ENCODE measurements at regions not wholly inside any gene's neighbourhood (a gene's known extent, or its start where the extent isn't known, plus 50 kb on each side); places are given as distances from the start of the nearest gene placed in this dataset.

DNA sequence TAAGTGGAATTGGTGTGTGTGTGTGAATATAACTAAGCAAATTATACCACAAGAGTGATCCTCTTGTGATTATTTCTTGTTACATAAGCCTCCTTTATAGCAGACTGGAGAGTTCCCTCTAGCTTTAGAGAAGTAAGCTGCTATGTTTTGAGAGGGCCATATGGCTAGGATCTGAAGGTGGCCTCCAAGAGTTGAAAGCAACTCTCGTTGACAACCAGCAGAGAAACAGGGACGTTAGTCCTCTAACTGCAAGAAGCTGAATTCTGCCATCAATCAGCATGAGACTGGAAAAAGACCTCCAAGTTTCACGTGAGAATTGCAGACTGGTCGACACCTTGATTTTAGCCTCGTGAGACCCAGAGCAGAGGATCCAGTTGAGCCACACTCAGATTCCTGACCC lies 278.5 kb upstream of the ZNF717 start:
- TF ChIP-seq, protein P1, sequence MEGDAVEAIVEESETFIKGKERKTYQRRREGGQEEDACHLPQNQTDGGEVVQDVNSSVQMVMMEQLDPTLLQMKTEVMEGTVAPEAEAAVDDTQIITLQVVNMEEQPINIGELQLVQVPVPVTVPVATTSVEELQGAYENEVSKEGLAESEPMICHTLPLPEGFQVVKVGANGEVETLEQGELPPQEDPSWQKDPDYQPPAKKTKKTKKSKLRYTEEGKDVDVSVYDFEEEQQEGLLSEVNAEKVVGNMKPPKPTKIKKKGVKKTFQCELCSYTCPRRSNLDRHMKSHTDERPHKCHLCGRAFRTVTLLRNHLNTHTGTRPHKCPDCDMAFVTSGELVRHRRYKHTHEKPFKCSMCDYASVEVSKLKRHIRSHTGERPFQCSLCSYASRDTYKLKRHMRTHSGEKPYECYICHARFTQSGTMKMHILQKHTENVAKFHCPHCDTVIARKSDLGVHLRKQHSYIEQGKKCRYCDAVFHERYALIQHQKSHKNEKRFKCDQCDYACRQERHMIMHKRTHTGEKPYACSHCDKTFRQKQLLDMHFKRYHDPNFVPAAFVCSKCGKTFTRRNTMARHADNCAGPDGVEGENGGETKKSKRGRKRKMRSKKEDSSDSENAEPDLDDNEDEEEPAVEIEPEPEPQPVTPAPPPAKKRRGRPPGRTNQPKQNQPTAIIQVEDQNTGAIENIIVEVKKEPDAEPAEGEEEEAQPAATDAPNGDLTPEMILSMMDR (conservative IDR thresholded peaks at IDR 0.05; ENCODE audit: low read depth, low read length) = no peak
- no peaks in the 10 kb centered on the region for H3K4me1 ChIP-seq (ENCODE audit: low read depth, poor library complexity, severe bottlenecking)
- H3K79me2 ChIP-seq (ENCODE audit: insufficient read depth, low read depth) = no peaks in the 10 kb centered on the region
- H3K4me2 ChIP-seq = no peak overlapping the region
- no peaks in the 10 kb centered on the region for H4K20me1 ChIP-seq (ENCODE audit: insufficient read depth)
- H3K9ac ChIP-seq = no peak overlapping the region
- H3K36me3 ChIP-seq (ENCODE audit: insufficient read depth) = no peaks in the 10 kb centered on the region
- H3K27ac ChIP-seq = no peak overlapping the region
- H2AFZ ChIP-seq (ENCODE audit: low read depth) = no peak overlapping the region
- no peaks in the 10 kb centered on the region for H3K27me3 ChIP-seq (ENCODE audit: insufficient read depth, low read depth)
- no peak overlapping the region for H3K4me3 ChIP-seq (IDR thresholded peaks at IDR 0.05; ENCODE audit: insufficient read depth, low read depth, low read length)

DNA sequence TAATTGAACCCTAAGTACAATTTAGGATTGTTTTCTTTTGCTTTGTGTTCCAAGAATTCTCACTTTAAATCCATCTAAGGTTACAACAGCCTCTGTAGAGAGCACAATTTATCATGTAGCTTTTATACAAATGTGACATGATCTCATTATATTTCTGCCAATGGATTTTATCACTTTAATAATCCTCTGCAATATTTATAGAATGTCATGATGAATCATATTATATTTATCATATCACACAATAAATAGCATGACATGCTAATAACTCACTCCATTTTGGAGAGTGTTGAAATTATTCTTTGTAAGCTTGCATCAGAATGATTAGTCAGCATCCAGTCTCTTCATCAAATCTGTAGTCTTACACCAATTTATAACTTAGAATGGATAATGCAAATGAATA lies 280.6 kb upstream of the ZNF717 start:
- no peaks in the 10 kb centered on the region for H3K4me1 ChIP-seq (ENCODE audit: low read depth, poor library complexity, severe bottlenecking)
- H3K4me2 ChIP-seq = no peak overlapping the region
- H3K27me3 ChIP-seq (ENCODE audit: insufficient read depth, low read depth) = no peaks in the 10 kb centered on the region
- no peak overlapping the region for H3K9ac ChIP-seq
- no peaks in the 10 kb centered on the region for H3K36me3 ChIP-seq (ENCODE audit: insufficient read depth)
- no peaks in the 10 kb centered on the region for H3K79me2 ChIP-seq (ENCODE audit: insufficient read depth, low read depth)
- no peak overlapping the region for H3K4me3 ChIP-seq (IDR thresholded peaks at IDR 0.05; ENCODE audit: insufficient read depth, low read depth, low read length)
- TF ChIP-seq, protein P1 (conservative IDR thresholded peaks at IDR 0.05; ENCODE audit: low read depth, low read length) = no peak
- H4K20me1 ChIP-seq (ENCODE audit: insufficient read depth) = no peaks in the 10 kb centered on the region
- no peak overlapping the region for H2AFZ ChIP-seq (ENCODE audit: low read depth)
- H3K27ac ChIP-seq = no peak overlapping the region

DNA sequence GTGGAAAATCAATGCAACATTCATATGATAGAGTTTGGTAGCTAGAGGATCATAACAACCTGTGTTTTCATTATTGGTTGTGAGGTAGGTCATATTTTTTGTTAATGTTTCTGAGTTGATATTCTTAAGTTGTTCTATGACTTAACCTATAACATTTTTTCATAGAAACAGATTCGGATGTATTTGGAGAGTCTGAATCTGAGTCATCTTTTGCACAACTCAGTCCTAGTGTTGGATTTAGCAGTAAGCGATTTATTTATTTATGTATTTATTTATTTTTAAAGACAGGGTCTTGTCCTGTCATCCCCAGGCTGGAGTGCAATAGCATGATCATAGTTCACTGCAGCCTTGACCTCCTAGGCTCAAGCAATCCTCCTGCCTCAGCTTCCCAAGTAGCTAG lies 292.8 kb upstream of the ZNF717 start:
- H3K9ac ChIP-seq = no peak overlapping the region
- TF ChIP-seq, protein P1 (conservative IDR thresholded peaks at IDR 0.05; ENCODE audit: low read depth, low read length) = no peak

DNA sequence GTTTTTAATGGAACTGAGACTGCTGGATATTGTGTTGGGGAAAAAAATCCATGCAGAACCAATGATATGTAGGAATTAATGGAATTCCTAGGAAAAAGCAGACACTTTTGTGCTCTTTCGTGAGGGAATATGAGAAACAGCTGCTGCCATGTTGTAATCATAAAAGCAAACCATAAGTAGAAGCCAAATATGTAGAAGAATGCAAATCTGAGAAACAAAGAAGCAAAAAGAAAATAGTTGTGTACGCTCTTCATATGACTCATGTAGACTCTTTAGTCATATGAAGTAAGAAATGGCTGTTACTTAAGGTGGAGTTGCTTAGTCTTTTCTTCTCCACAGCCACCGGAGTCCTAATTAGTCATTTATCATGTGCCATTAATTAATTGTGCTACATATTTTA lies 298.6 kb upstream of the ZNF717 start:
- H2AFZ ChIP-seq (ENCODE audit: low read depth) = no peak overlapping the region
- H3K27ac ChIP-seq = no peak overlapping the region
- no peaks in the 10 kb centered on the region for H3K27me3 ChIP-seq (ENCODE audit: insufficient read depth, low read depth)
- H3K4me3 ChIP-seq (IDR thresholded peaks at IDR 0.05; ENCODE audit: insufficient read depth, low read depth, low read length) = no peak overlapping the region
- TF ChIP-seq, protein P1 (conservative IDR thresholded peaks at IDR 0.05; ENCODE audit: low read depth, low read length) = no peak
- no peaks in the 10 kb centered on the region for H3K4me1 ChIP-seq (ENCODE audit: low read depth, poor library complexity, severe bottlenecking)
- no peak overlapping the region for H3K4me2 ChIP-seq
- no peaks in the 10 kb centered on the region for H3K36me3 ChIP-seq (ENCODE audit: insufficient read depth)
- H3K79me2 ChIP-seq (ENCODE audit: insufficient read depth, low read depth) = no peaks in the 10 kb centered on the region
- no peaks in the 10 kb centered on the region for H4K20me1 ChIP-seq (ENCODE audit: insufficient read depth)
- no peak overlapping the region for H3K9ac ChIP-seq

More for the DNA sequence above, 292.8 kb upstream of the ZNF717 start:
- H4K20me1 ChIP-seq (ENCODE audit: insufficient read depth) = no peaks in the 10 kb centered on the region
- no peaks in the 10 kb centered on the region for H3K36me3 ChIP-seq (ENCODE audit: insufficient read depth)
- no peaks in the 10 kb centered on the region for H3K27me3 ChIP-seq (ENCODE audit: insufficient read depth, low read depth)
- H3K79me2 ChIP-seq (ENCODE audit: insufficient read depth, low read depth) = no peaks in the 10 kb centered on the region
- no peaks in the 10 kb centered on the region for H3K4me1 ChIP-seq (ENCODE audit: low read depth, poor library complexity, severe bottlenecking)
- H2AFZ ChIP-seq (ENCODE audit: low read depth) = no peak overlapping the region
- no peak overlapping the region for H3K4me2 ChIP-seq
- no peak overlapping the region for H3K27ac ChIP-seq
- H3K4me3 ChIP-seq (IDR thresholded peaks at IDR 0.05; ENCODE audit: insufficient read depth, low read depth, low read length) = no peak overlapping the region
